Natural killer cell treated with Interleukin-12 subunit alpha and Interleukin-12 subunit beta and Interleukin-15 and Interleukin-18, amount 100 ng/mL, for 72 hours (primary cell): ENCODE measurements at regions not wholly inside any gene's neighbourhood (a gene's known extent, or its start where the extent isn't known, plus 50 kb on each side); places are given as distances from the start of the nearest gene placed in this dataset.
"Not testable (repeated sequence)": the region's sequence is repeated elsewhere in the genome, so short reads cannot be mapped to it uniquely, and the experiment has no call there.

Experiments used
- ATAC-seq, 2 donors: fragments of 150-1000 bp; cut with Tn5 transposase in 1 of 2; sonication (Bioruptor Pico), chemical (Tn5 transposase) in 1 of 2; 2 replicates each; pipeline ENCODE4 v1.10.0; 2021
- DNase-seq: peaks from one replicate; pipeline ENCODE4 v3.0.0; 2022; ENCODE audit warnings: low spot score
- H3K27ac Mint-ChIP-seq, 2 donors: 1 replicate in 1 of 2; 2 replicates in 1 of 2; pipeline ENCODE4 v1.8.0; 2022; ENCODE audit warnings: mixed read lengths in 2 of 2, mild to moderate bottlenecking in 1 of 2, moderate library complexity in 1 of 2
- H3K27me3 Mint-ChIP-seq, 2 donors: 1 replicate in 1 of 2; 2 replicates in 1 of 2; pipeline ENCODE4 v1.8.0; 2022; ENCODE audit warnings: mixed read lengths in 2 of 2
- H3K36me3 Mint-ChIP-seq: one replicate; pipeline ENCODE4 v1.8.0; 2022; ENCODE audit warnings: mixed read lengths
- H3K4me1 Mint-ChIP-seq, 2 donors: 1 replicate in 1 of 2; 2 replicates in 1 of 2; pipeline ENCODE4 v1.8.0; 2022; ENCODE audit warnings: low read depth in 2 of 2, mixed read lengths in 2 of 2, mild to moderate bottlenecking in 1 of 2
- H3K4me3 Mint-ChIP-seq: one replicate; pipeline ENCODE4 v1.8.0; 2022; ENCODE audit warnings: mixed read lengths
- H3K9me3 Mint-ChIP-seq: 2 replicates; pipeline ENCODE4 v1.8.0; 2022; ENCODE audit warnings: mixed read lengths

- Mint-ChIP-seq H3K27me3 (peaks cover 7 to 8% of the 10 kb centered on the region in 2 donors), H3K4me1 (peaks cover 2 to 5% of the 10 kb centered on the region in 2 donors), H3K4me3 (no peak overlapping the region), H3K36me3 (no peaks in the 10 kb centered on the region), H3K9me3 (no peaks in the 10 kb centered on the region), H3K27ac (no peak overlapping the region)
- DNase-seq (no peak), ATAC-seq (peak in 1 of 2 donors; percentile 54)
Measured at GRCh38 chr7:65317372-65317771, 56.3 kb upstream of the ZNF92 start.

GRCh38 chr7:65310761-65311160 lies 62.9 kb upstream of the ZNF92 start:
- DNase-seq (no peak), ATAC-seq (no peak)
- no peaks in the 10 kb centered on the region for H3K9me3 Mint-ChIP-seq
- peaks cover 0 to 2% of the 10 kb centered on the region in 2 donors for H3K27me3 Mint-ChIP-seq
- no peak overlapping the region for H3K4me3 Mint-ChIP-seq
- no peaks in the 10 kb centered on the region for H3K36me3 Mint-ChIP-seq
- H3K27ac Mint-ChIP-seq: no peak overlapping the region
- no peaks in the 10 kb centered on the region for H3K4me1 Mint-ChIP-seq

GRCh38 chr7:65308300-65308678 lies 65.4 kb upstream of the ZNF92 start:
- no peaks in the 10 kb centered on the region for H3K9me3 Mint-ChIP-seq
- no peak for ATAC-seq
- no peak for DNase-seq
- H3K4me3 Mint-ChIP-seq: no peak overlapping the region
- H3K36me3 Mint-ChIP-seq: no peaks in the 10 kb centered on the region
- H3K27ac Mint-ChIP-seq: no peak overlapping the region
- no peaks in the 10 kb centered on the region for H3K4me1 Mint-ChIP-seq
- H3K27me3 Mint-ChIP-seq: peaks cover 0 to 9% of the 10 kb centered on the region in 2 donors

- ATAC-seq (peak; percentile 59 to 61), DNase-seq (no peak)
- Mint-ChIP-seq H3K4me1 (no peaks in the 10 kb centered on the region), H3K27me3 (peaks cover 0 to 9% of the 10 kb centered on the region in 2 donors), H3K9me3 (no peaks in the 10 kb centered on the region), H3K27ac (no peak overlapping the region), H3K4me3 (no peak overlapping the region), H3K36me3 (no peaks in the 10 kb centered on the region)
Measured at GRCh38 chr7:65307651-65308299, 65.9 kb upstream of the ZNF92 start.

- no peak overlapping the region for H3K4me3 Mint-ChIP-seq
- DNase-seq: no peak
- H3K9me3 Mint-ChIP-seq: no peaks in the 10 kb centered on the region
- ATAC-seq: no peak
- H3K36me3 Mint-ChIP-seq: no peaks in the 10 kb centered on the region
- no peaks in the 10 kb centered on the region for H3K4me1 Mint-ChIP-seq
- peaks cover 0 to 9% of the 10 kb centered on the region in 2 donors for H3K27me3 Mint-ChIP-seq
- H3K27ac Mint-ChIP-seq: no peak overlapping the region
Measured at GRCh38 chr7:65304175-65304574, 69.5 kb upstream of the ZNF92 start.

GRCh38 chr7:65302883-65303282 lies 70.8 kb upstream of the ZNF92 start:
- no peak overlapping the region for H3K4me3 Mint-ChIP-seq
- DNase-seq (no peak), ATAC-seq (no peak)
- H3K4me1 Mint-ChIP-seq: no peaks in the 10 kb centered on the region
- no peaks in the 10 kb centered on the region for H3K36me3 Mint-ChIP-seq
- no peaks in the 10 kb centered on the region for H3K9me3 Mint-ChIP-seq
- H3K27me3 Mint-ChIP-seq: peaks cover 0 to 12% of the 10 kb centered on the region in 2 donors
- no peak overlapping the region for H3K27ac Mint-ChIP-seq

- H3K4me3 Mint-ChIP-seq: no peak overlapping the region
- H3K9me3 Mint-ChIP-seq: no peaks in the 10 kb centered on the region
- peaks cover 0 to 16% of the 10 kb centered on the region in 2 donors for H3K27me3 Mint-ChIP-seq
- ATAC-seq (no peak), DNase-seq (no peak)
- peaks cover 0 to 1% of the 10 kb centered on the region in 2 donors for H3K4me1 Mint-ChIP-seq
- no peaks in the 10 kb centered on the region for H3K36me3 Mint-ChIP-seq
- no peak overlapping the region for H3K27ac Mint-ChIP-seq
Measured at GRCh38 chr7:65301007-65301406, 72.6 kb upstream of the ZNF92 start.

- H3K4me1 Mint-ChIP-seq: peaks cover 6 to 15% of the 10 kb centered on the region in 2 donors
- peaks cover 9 to 24% of the 10 kb centered on the region in 2 donors for H3K27me3 Mint-ChIP-seq
- peak overlapping the region in 1 of 2 donors; percentile 9 for H3K27ac Mint-ChIP-seq
- ATAC-seq (no peak), DNase-seq (no peak)
- H3K4me3 Mint-ChIP-seq: peak overlapping the region; percentile 54
- H3K36me3 Mint-ChIP-seq: peaks cover 8% of the 10 kb centered on the region
- no peaks in the 10 kb centered on the region for H3K9me3 Mint-ChIP-seq
Measured at GRCh38 chr7:65295409-65295808, 78.2 kb upstream of the ZNF92 start.

GRCh38 chr7:65290340-65290739 lies 83.3 kb upstream of the ZNF92 start:
- H3K27me3 Mint-ChIP-seq: peaks cover 8 to 18% of the 10 kb centered on the region in 2 donors
- not testable (repeated sequence) for H3K4me1 Mint-ChIP-seq, H3K36me3 Mint-ChIP-seq, H3K9me3 Mint-ChIP-seq, DNase-seq, H3K27ac Mint-ChIP-seq, H3K4me3 Mint-ChIP-seq, ATAC-seq

GRCh38 chr7:65287023-65287422 lies 86.6 kb upstream of the ZNF92 start:
- no peaks in the 10 kb centered on the region for H3K4me1 Mint-ChIP-seq
- DNase-seq: no peak
- no peaks in the 10 kb centered on the region for H3K36me3 Mint-ChIP-seq
- ATAC-seq: no peak
- H3K27me3 Mint-ChIP-seq: peaks cover 11 to 15% of the 10 kb centered on the region in 2 donors
- H3K4me3 Mint-ChIP-seq: no peak overlapping the region
- no peaks in the 10 kb centered on the region for H3K9me3 Mint-ChIP-seq
- no peak overlapping the region for H3K27ac Mint-ChIP-seq

- Mint-ChIP-seq H3K27ac (no peak overlapping the region), H3K9me3 (no peaks in the 10 kb centered on the region), H3K36me3 (peaks cover 3% of the 10 kb centered on the region), H3K4me1 (no peaks in the 10 kb centered on the region), H3K27me3 (peaks cover 19 to 21% of the 10 kb centered on the region in 2 donors), H3K4me3 (no peak overlapping the region)
- DNase-seq (no peak), ATAC-seq (peak in 1 of 2 donors; percentile 41)
Measured at GRCh38 chr7:65285906-65286864, 87.5 kb upstream of the ZNF92 start.

GRCh38 chr7:65285241-65285640 lies 88.4 kb upstream of the ZNF92 start:
- H3K27ac Mint-ChIP-seq, DNase-seq, H3K36me3 Mint-ChIP-seq, H3K4me1 Mint-ChIP-seq, ATAC-seq, H3K9me3 Mint-ChIP-seq, H3K4me3 Mint-ChIP-seq: not testable (repeated sequence)
- peaks cover 19 to 27% of the 10 kb centered on the region in 2 donors for H3K27me3 Mint-ChIP-seq

GRCh38 chr7:65279795-65280194 lies 93.9 kb upstream of the ZNF92 start:
- Mint-ChIP-seq H3K9me3 (peaks cover 5% of the 10 kb centered on the region), H3K27ac (no peak overlapping the region), H3K4me3 (no peak overlapping the region), H3K36me3 (peaks cover 14% of the 10 kb centered on the region), H3K27me3 (peaks cover 31 to 37% of the 10 kb centered on the region in 2 donors), H3K4me1 (no peaks in the 10 kb centered on the region)
- ATAC-seq (no peak), DNase-seq (no peak)

GRCh38 chr7:65276822-65277221 lies 96.8 kb upstream of the ZNF92 start:
- peaks cover 14% of the 10 kb centered on the region for H3K36me3 Mint-ChIP-seq
- no peaks in the 10 kb centered on the region for H3K4me1 Mint-ChIP-seq
- peaks cover 5% of the 10 kb centered on the region for H3K9me3 Mint-ChIP-seq
- no peak overlapping the region for H3K4me3 Mint-ChIP-seq
- DNase-seq: no peak
- no peak for ATAC-seq
- no peak overlapping the region for H3K27ac Mint-ChIP-seq
- peaks cover 33 to 44% of the 10 kb centered on the region in 2 donors for H3K27me3 Mint-ChIP-seq
